ENCODE measurements at regions not wholly inside any gene's neighbourhood (a gene's known extent, or its start where the extent isn't known, plus 50 kb on each side); places are given as distances from the start of the nearest gene placed in this dataset.
"Not testable (repeated sequence)": the region's sequence is repeated elsewhere in the genome, so short reads cannot be mapped to it uniquely, and the experiment has no call there.

DNA sequence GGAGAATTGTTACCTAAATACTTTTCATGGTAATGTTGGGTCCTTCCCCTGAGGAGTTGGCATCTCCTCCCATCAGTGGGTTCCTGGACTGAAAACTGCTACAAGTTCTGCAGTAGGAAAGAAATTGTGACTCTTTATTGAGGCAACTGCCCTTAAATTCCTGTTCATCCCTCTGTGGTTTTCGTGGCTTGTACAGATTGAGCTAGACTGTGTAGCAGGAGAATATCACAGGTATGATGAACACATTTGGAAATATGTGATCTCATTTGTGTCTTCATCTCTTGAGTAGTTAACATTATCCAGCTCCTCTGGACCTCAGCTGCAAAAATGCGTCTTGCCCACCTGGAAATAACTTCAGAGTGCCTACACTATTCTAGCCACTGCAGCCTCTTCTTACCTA is 390.6 kb downstream of the PTPRC start:
- no peaks in the 10 kb centered on the region for H3K4me1 ChIP-seq
- TF ChIP-seq POLR2A (IDR thresholded peaks at IDR 0.05) (no peak), CTCF (IDR thresholded peaks at IDR 0.05) (no peak)
- 66 to 78% methylated on average over 2 of the region's 2 CpGs for WGBS, 2 donors
- H3K9me3 ChIP-seq: no peaks in the 10 kb centered on the region
- H3K36me3 ChIP-seq: no peaks in the 10 kb centered on the region
- H3K27ac ChIP-seq: no peak overlapping the region
- no peak overlapping the region for H3K4me3 ChIP-seq
- intact Hi-C loops (cut with DNase I): no loop called here
- H3K27me3 ChIP-seq: no peaks in the 10 kb centered on the region
- no peak for DNase-seq

- no peak for TF ChIP-seq CTCF (IDR thresholded peaks at IDR 0.05)
- no peak for TF ChIP-seq POLR2A (IDR thresholded peaks at IDR 0.05)
- Histone ChIP-seq H3K4me1 (no peaks in the 10 kb centered on the region), H3K4me3 (no peak overlapping the region), H3K36me3 (no peaks in the 10 kb centered on the region), H3K27me3 (no peaks in the 10 kb centered on the region), H3K27ac (no peak overlapping the region), H3K9me3 (no peaks in the 10 kb centered on the region)
- no peak for DNase-seq
- 50 to 67% methylated on average over 2 of the region's 2 CpGs for WGBS, 2 donors
- intact Hi-C loops (cut with DNase I): no loop called here
Observed at GRCh38 chr1:199029855-199030254, 391.0 kb downstream of the PTPRC start.

DNA sequence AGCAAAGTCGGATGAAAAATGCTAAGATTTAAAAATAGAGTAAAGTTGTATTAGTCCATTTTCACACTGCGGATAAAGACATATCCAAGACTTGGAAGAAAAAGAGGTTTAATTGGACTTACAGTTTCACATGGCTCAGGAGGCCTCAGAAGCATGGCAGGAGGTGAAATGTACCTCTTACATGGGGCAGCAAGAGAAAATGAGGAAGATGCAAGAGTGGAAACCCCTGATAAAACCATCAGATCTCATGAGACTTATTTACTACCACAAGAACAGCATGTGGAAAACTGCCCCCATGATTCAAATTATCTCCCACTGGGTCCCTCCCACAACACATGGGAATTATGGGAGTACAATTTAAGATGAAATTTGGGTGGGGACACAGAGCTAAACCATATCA is 391.7 kb downstream of the PTPRC start:
- H3K4me1 ChIP-seq; intact Hi-C loops (cut with DNase I); H3K27ac ChIP-seq; H3K9me3 ChIP-seq; H3K27me3 ChIP-seq; H3K4me3 ChIP-seq; H3K36me3 ChIP-seq; DNase-seq: not testable (repeated sequence)
- WGBS, 2 donors: 78 to 97% methylated on average over 2 of the region's 2 CpGs

GRCh38 chr1:199031170-199031569 is 392.3 kb downstream of the PTPRC start:
- H3K9me3 ChIP-seq; intact Hi-C loops (cut with DNase I); H3K36me3 ChIP-seq; H3K27me3 ChIP-seq; H3K4me3 ChIP-seq; DNase-seq; H3K4me1 ChIP-seq; H3K27ac ChIP-seq: not testable (repeated sequence)
- 31 to 63% methylated on average over 1 of the region's 1 CpG for WGBS, 2 donors

- DNase-seq; H3K4me1 ChIP-seq; H3K36me3 ChIP-seq; intact Hi-C loops (cut with DNase I); H3K27ac ChIP-seq; H3K4me3 ChIP-seq; H3K9me3 ChIP-seq; H3K27me3 ChIP-seq: not testable (repeated sequence)
- 64 to 79% methylated on average over 3 of the region's 3 CpGs for WGBS, 2 donors
Observed at GRCh38 chr1:199032479-199032878, 393.6 kb downstream of the PTPRC start.

- no peak overlapping the region for H3K4me3 ChIP-seq
- TF ChIP-seq POLR2A (IDR thresholded peaks at IDR 0.05) (no peak), CTCF (IDR thresholded peaks at IDR 0.05) (no peak)
Observed at GRCh38 chr1:199033661-199034060, 394.8 kb downstream of the PTPRC start.

GRCh38 chr1:199038156-199038555 is 399.3 kb downstream of the PTPRC start:
- no peaks in the 10 kb centered on the region for H3K4me1 ChIP-seq
- 50 to 69% methylated on average over 3 of the region's 3 CpGs for WGBS, 2 donors
- TF ChIP-seq CTCF (IDR thresholded peaks at IDR 0.05) (no peak), POLR2A (IDR thresholded peaks at IDR 0.05) (no peak)
- H3K27ac ChIP-seq: no peak overlapping the region
- no peaks in the 10 kb centered on the region for H3K27me3 ChIP-seq
- H3K36me3 ChIP-seq: no peaks in the 10 kb centered on the region
- DNase-seq: no peak
- intact Hi-C loops (cut with DNase I): no loop called here
- no peak overlapping the region for H3K4me3 ChIP-seq
- no peaks in the 10 kb centered on the region for H3K9me3 ChIP-seq

More at GRCh38 chr1:199033661-199034060, 394.8 kb downstream of the PTPRC start:
- DNase-seq: no peak
- H3K27ac ChIP-seq: no peak overlapping the region
- intact Hi-C loops (cut with DNase I): no loop called here
- H3K4me1 ChIP-seq: no peaks in the 10 kb centered on the region
- no peaks in the 10 kb centered on the region for H3K27me3 ChIP-seq
- no peaks in the 10 kb centered on the region for H3K36me3 ChIP-seq
- H3K9me3 ChIP-seq: no peaks in the 10 kb centered on the region
